ENCODE measurements at regions not wholly inside any gene's neighbourhood (a gene's known extent, or its start where the extent isn't known, plus 50 kb on each side); places are given as distances from the start of the nearest gene placed in this dataset.
A peak's percentile ranks its signal among the peaks of the same experiment; 100 is the strongest.
"Not testable (repeated sequence)": the region's sequence is repeated elsewhere in the genome, so short reads cannot be mapped to it uniquely, and the experiment has no call there.

GRCh38 chr21:17250778-17251241, 262.0 kb upstream of the CXADR start:
- FAIRE-seq = no peak

- FAIRE-seq = no peak
Observed at GRCh38 chr21:17257784-17258183, 255.1 kb upstream of the CXADR start.

GRCh38 chr21:17264182-17264581, 248.7 kb upstream of the CXADR start:
- FAIRE-seq = no peak

GRCh38 chr21:17269760-17270159, 243.1 kb upstream of the CXADR start:
- FAIRE-seq = no peak

- FAIRE-seq = peak; percentile 99
Observed at GRCh38 chr21:17270229-17270628, 242.6 kb upstream of the CXADR start.

- no peak for FAIRE-seq
Observed at GRCh38 chr21:17279663-17280062, 233.2 kb upstream of the CXADR start.

- not testable (repeated sequence) for FAIRE-seq
Observed at GRCh38 chr21:17293016-17293562, 219.8 kb upstream of the CXADR start.

- no peak for FAIRE-seq
Observed at GRCh38 chr21:17295997-17296396, 216.8 kb upstream of the CXADR start.

- FAIRE-seq = not testable (repeated sequence)
Observed at GRCh38 chr21:17299576-17299975, 213.3 kb upstream of the CXADR start.

- not testable (repeated sequence) for FAIRE-seq
Observed at GRCh38 chr21:17327715-17328114, 185.1 kb upstream of the CXADR start.

GRCh38 chr21:17334484-17334883, 178.4 kb upstream of the CXADR start:
- no peak for FAIRE-seq

- no peak for FAIRE-seq
Observed at GRCh38 chr21:17340081-17340480, 172.8 kb upstream of the CXADR start.

- no peak for FAIRE-seq
Observed at GRCh38 chr21:17343055-17343454, 169.8 kb upstream of the CXADR start.

GRCh38 chr21:17348357-17348756, 164.5 kb upstream of the CXADR start:
- no peak for FAIRE-seq

GRCh38 chr21:17348849-17349248, 164.0 kb upstream of the CXADR start:
- no peak for FAIRE-seq

GRCh38 chr21:17351766-17352165, 161.1 kb upstream of the CXADR start:
- FAIRE-seq = no peak

GRCh38 chr21:17352996-17353655, 159.7 kb upstream of the CXADR start:
- FAIRE-seq = no peak

- FAIRE-seq = no peak
Observed at GRCh38 chr21:17359781-17360180, 153.1 kb upstream of the CXADR start.

GRCh38 chr21:17368748-17369363, 144.0 kb upstream of the CXADR start:
- FAIRE-seq = no peak

GRCh38 chr21:17370263-17370662, 142.6 kb upstream of the CXADR start:
- no peak for FAIRE-seq

GRCh38 chr21:17370916-17371315, 141.9 kb upstream of the CXADR start:
- no peak for FAIRE-seq

- no peak for FAIRE-seq
Observed at GRCh38 chr21:17371450-17371849, 141.4 kb upstream of the CXADR start.

GRCh38 chr21:17372200-17372599, 140.6 kb upstream of the CXADR start:
- peak; percentile 84 for FAIRE-seq

- no peak for FAIRE-seq
Observed at GRCh38 chr21:17386498-17386897, 126.3 kb upstream of the CXADR start.
